C4-2B (cell line): ENCODE measurements at regions not wholly inside any gene's neighbourhood (a gene's known extent, or its start where the extent isn't known, plus 50 kb on each side); places are given as distances from the start of the nearest gene placed in this dataset.

Experiments
- H3K27ac ChIP-seq: fragments of 450-650 bp; 2 replicates; pipeline ENCODE4 v1.5.1; 2017
- ZFX ChIP-seq: fragments of 450-650 bp; IDR thresholded peaks from 2 replicates; pipeline ENCODE4 v1.6.1; 2017
- TF ChIP-seq, protein P1 (sequence below): fragments of 450-650 bp; conservative IDR thresholded peaks from 2 replicates; pipeline ENCODE4 v1.5.1; 2017; ENCODE audit warnings: mild to moderate bottlenecking

DNA sequence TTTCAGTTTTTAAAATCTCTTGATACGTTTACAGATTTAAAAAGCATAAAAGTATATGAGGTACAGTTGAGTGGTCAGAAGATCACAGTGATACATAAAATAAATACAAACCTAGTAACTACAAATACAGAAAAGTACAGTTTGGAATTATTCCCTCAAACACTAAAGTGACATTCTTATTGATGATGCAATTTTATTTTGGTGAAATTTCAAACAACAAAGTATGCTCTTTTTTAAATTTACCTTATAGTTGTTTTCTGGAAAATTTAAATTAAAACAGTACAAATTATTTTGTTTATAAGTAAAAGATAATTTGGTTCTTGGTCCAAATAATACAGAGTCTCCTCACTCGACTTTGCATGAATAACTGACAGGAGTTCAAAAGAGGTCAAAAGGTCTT lies 1305.1 kb upstream of the GJE1 start:
- no peak overlapping the region for H3K27ac ChIP-seq
- no peak for TF ChIP-seq ZFX
- TF ChIP-seq, protein P1, sequence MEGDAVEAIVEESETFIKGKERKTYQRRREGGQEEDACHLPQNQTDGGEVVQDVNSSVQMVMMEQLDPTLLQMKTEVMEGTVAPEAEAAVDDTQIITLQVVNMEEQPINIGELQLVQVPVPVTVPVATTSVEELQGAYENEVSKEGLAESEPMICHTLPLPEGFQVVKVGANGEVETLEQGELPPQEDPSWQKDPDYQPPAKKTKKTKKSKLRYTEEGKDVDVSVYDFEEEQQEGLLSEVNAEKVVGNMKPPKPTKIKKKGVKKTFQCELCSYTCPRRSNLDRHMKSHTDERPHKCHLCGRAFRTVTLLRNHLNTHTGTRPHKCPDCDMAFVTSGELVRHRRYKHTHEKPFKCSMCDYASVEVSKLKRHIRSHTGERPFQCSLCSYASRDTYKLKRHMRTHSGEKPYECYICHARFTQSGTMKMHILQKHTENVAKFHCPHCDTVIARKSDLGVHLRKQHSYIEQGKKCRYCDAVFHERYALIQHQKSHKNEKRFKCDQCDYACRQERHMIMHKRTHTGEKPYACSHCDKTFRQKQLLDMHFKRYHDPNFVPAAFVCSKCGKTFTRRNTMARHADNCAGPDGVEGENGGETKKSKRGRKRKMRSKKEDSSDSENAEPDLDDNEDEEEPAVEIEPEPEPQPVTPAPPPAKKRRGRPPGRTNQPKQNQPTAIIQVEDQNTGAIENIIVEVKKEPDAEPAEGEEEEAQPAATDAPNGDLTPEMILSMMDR = no peak

DNA sequence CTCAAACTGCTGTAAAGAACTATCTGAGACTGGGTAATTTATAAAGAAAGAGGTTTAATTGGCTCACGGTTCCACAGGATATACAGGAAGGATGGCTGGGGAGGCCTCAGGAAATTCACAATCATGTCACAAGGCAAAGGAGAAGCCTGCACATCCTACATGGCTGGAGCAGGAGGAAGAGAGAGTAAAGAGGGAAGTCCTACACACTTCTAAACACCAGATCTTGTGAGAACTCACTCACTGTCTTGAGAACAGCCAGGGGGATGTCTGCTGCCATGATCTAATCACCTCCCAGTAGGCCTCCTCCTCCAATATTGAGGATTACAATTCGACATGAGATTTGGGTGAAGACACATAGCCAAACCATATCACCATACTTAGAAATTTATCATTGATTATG lies 1307.0 kb upstream of the GJE1 start:
- no peak overlapping the region for H3K27ac ChIP-seq
- no peak for TF ChIP-seq ZFX
- TF ChIP-seq, protein P1 = no peak

DNA sequence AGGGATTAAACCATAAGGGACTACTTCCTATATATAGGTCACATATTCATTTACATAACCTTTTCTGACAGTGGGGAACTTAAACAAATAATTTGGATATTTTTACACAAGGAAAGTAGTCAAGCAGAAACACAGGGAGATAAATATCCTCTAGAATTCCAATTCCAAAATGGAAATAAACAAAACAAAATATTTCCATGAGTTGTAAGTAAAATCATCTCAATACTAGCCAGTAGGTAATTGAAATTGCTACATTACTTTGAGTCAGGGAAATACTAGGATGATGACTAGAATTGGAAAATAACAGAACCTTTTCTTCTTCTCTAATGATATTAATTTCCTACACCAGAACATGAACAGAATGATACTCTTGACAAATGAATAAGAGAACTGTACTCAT lies 1308.1 kb upstream of the GJE1 start:
- TF ChIP-seq, protein P1 = no peak
- no peak for TF ChIP-seq ZFX
- H3K27ac ChIP-seq = no peak overlapping the region

DNA sequence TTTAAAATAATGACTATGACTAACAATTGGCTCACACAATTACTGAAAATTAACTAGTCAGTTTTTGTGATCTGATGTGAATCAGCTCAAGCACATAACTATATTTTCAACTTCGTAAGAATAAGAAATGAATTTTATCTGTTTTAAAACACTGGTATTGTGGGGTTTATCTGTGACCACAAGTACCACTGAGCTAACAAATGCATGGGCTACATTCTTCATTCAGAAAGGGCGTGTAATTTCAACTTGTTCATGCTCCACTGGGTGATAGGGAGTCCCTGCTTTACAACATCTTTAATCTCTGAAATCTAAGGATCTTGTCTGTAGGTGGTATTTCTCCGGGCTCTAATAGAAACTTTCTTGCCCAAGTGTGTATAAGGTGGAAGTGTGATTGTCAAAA lies 1311.5 kb upstream of the GJE1 start:
- TF ChIP-seq ZFX = no peak
- TF ChIP-seq, protein P1 = no peak
- H3K27ac ChIP-seq = no peak overlapping the region

DNA sequence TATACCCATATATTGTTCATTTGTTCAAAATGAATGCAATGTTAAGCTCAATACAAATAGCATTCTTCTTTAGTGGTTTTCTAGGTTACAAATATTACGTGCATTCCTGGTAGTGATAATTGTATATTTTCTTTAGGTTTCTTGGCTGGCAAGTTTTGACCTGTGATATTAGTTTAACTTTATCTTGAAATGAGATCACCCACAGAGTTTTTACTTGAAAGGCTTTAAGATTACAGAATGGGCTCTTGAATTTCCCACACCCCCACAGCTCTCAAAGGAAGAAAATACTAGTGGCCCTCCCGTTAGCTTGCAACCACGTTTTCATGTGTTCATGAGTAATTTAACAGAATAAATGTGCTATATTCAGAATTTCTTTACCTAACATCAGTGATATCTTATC lies 1315.5 kb upstream of the GJE1 start:
- TF ChIP-seq, protein P1 = no peak
- TF ChIP-seq ZFX = no peak
- no peak overlapping the region for H3K27ac ChIP-seq

DNA sequence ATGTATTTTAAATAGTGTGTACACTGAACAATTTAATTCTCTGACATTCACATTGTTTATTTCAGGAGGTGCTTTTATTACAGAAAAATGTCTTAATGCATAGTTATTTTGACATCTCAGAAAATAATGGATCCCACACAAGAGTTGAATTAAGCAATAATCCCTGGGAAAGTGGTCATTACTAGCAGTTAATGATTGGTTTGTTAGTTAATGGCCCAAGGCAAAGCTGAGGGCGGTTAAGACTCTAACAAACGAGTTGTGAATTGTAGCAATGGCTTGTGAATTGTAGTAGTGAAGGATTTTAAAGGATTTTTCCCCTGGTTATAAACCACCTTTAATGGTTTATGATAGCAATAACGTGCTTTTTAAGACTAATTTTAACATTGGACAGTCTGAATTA lies 1316.0 kb upstream of the GJE1 start:
- TF ChIP-seq, protein P1 = no peak
- no peak for TF ChIP-seq ZFX

DNA sequence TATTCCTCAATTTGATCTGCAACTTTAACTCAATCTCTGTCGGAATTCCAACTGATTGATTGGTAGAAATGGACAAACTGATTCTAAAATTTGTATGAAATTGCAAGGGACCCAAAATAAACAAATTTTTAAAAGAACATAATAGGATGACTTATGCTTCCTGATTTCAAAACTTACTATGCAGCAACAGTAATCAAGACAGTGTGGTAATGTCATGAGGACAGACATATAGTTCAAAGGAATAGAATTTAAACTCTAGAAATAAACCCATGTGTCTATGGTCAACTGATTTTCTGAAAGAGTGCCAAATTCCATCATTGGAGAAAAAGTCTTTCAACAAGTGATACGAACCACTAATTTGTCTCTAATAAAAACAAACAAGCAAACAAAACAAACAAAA lies 1320.1 kb upstream of the GJE1 start:
- H3K27ac ChIP-seq = no peak overlapping the region
- TF ChIP-seq, protein P1 = no peak
- TF ChIP-seq ZFX = no peak

More for the DNA sequence above, 1316.0 kb upstream of the GJE1 start:
- no peak overlapping the region for H3K27ac ChIP-seq
